Mesendoderm (in vitro differentiated cells): ENCODE measurements at regions not wholly inside any gene's neighbourhood (a gene's known extent, or its start where the extent isn't known, plus 50 kb on each side); places are given as distances from the start of the nearest gene placed in this dataset.
"Not testable (repeated sequence)": the region's sequence is repeated elsewhere in the genome, so short reads cannot be mapped to it uniquely, and the experiment has no call there.

Experiments
- DNase-seq: peaks from one replicate; pipeline ENCODE4 v3.0.0; 2013
- H2AK5ac ChIP-seq: 2 replicates; pipeline ENCODE4 v1.6.1; 2013; ENCODE audit warnings: low read length, inconsistent platforms
- H2BK120ac ChIP-seq: 2 replicates; pipeline ENCODE4 v1.6.1; 2013; ENCODE audit warnings: low read depth, mild to moderate bottlenecking, low read length, moderate library complexity, mixed read lengths
- H2BK15ac ChIP-seq: replicated peaks from 2 replicates; pipeline ENCODE4 v1.6.1; 2013; ENCODE audit warnings: low read depth, mild to moderate bottlenecking, moderate library complexity
- H2BK5ac ChIP-seq: 2 replicates; pipeline ENCODE4 v1.6.1; 2013; ENCODE audit warnings: low read length, inconsistent platforms
- H3K18ac ChIP-seq: 2 replicates; pipeline ENCODE4 v1.6.1; 2013; ENCODE audit warnings: mild to moderate bottlenecking, low read length, mixed read lengths
- H3K23ac ChIP-seq: one replicate; pipeline ENCODE4 v1.6.1; 2013; ENCODE audit warnings: low read length
- H3K27ac ChIP-seq: 2 replicates; pipeline ENCODE4 v1.5.1; 2013; ENCODE audit warnings: low read depth, mild to moderate bottlenecking, inconsistent platforms, low read length, moderate library complexity
- H3K27me3 ChIP-seq: 2 replicates; pipeline ENCODE4 v1.6.1; 2013; ENCODE audit warnings: low read length, control low read depth, mild to moderate bottlenecking, inconsistent platforms; ENCODE audit not compliant: insufficient read depth, poor library complexity
- H3K36me3 ChIP-seq: 2 replicates; pipeline ENCODE4 v1.6.1; 2013; ENCODE audit warnings: low read length, inconsistent platforms; ENCODE audit not compliant: control insufficient read depth, insufficient read depth
- H3K4ac ChIP-seq: one replicate; pipeline ENCODE4 v1.6.1; 2013; ENCODE audit warnings: low read depth, mild to moderate bottlenecking, low read length, moderate library complexity
- H3K4me1 ChIP-seq: 2 replicates; pipeline ENCODE4 v1.6.1; 2013; ENCODE audit warnings: low read depth, low read length, inconsistent platforms; ENCODE audit not compliant: control insufficient read depth
- H3K4me2 ChIP-seq: 2 replicates; pipeline ENCODE4 v1.6.1; 2013; ENCODE audit warnings: low read length
- H3K4me3 ChIP-seq: 2 replicates; pipeline ENCODE4 v1.5.1; 2013; ENCODE audit warnings: mild to moderate bottlenecking, low read length
- H3K56ac ChIP-seq: one replicate; pipeline ENCODE4 v1.6.1; 2013; ENCODE audit warnings: low read length
- H3K79me1 ChIP-seq: 2 replicates; pipeline ENCODE4 v1.6.1; 2013; ENCODE audit warnings: low read length, inconsistent platforms
- H3K79me2 ChIP-seq: 2 replicates; pipeline ENCODE4 v1.6.1; 2013; ENCODE audit warnings: mild to moderate bottlenecking, low read length; ENCODE audit not compliant: control insufficient read depth, insufficient read depth
- H3K9ac ChIP-seq: 2 replicates; pipeline ENCODE4 v1.6.1; 2013; ENCODE audit warnings: low read length, inconsistent platforms
- H4K5ac ChIP-seq: one replicate; pipeline ENCODE4 v1.6.1; 2013; ENCODE audit warnings: low read length
- H4K8ac ChIP-seq: one replicate; pipeline ENCODE4 v1.6.1; 2013; ENCODE audit warnings: low read depth, mild to moderate bottlenecking, control low read depth, low read length, moderate library complexity
- WGBS: extraction: QIAGEN DNeasy Blood & Tissue Kit; methylation state at CpG from one replicate; pipeline ENCODE4 v1.1.7; 2013; ENCODE audit warnings: low lambda C conversion rate, missing lambda C conversion rate; ENCODE audit not compliant: insufficient coverage; ENCODE audit errors: extremely low coverage; 5-methylcytosine and 5-hydroxymethylcytosine counted together

GRCh38 chr12:73877291-73877690, 660.3 kb upstream of the ATXN7L3B start:
- not testable (repeated sequence) for H3K79me2 ChIP-seq, H3K18ac ChIP-seq, H3K23ac ChIP-seq, DNase-seq, H3K56ac ChIP-seq, H3K9ac ChIP-seq, H3K36me3 ChIP-seq, H2BK15ac ChIP-seq, H3K79me1 ChIP-seq, H2BK120ac ChIP-seq, H3K4me2 ChIP-seq, H3K27me3 ChIP-seq, H3K4me1 ChIP-seq, H3K4me3 ChIP-seq, H3K27ac ChIP-seq, H2BK5ac ChIP-seq, H3K4ac ChIP-seq, H4K5ac ChIP-seq, H4K8ac ChIP-seq, H2AK5ac ChIP-seq
- WGBS: no CpG with 5 or more reads among the region's 6 CpGs

DNA sequence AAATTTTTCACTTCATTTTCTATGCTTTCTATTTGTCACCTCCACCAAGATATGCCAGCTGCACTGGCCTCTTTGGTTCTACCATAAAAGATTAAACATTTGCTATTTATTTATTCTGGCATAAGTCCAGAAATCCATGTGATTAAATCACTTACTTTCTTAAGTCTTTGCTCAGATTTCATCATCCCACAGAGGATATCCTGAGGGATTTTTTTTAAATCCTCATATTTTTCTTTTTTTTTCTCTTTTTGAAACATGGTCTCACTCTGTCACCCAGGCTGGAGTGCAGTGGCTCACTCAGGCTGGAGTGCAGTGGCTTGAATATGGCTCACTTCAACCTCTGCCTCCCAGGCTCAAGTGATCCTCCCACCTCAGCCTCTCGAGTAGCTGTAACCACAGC, 645.4 kb upstream of the ATXN7L3B start:
- H3K4me3 ChIP-seq: no peak overlapping the region

GRCh38 chr12:73898645-73899044, 639.0 kb upstream of the ATXN7L3B start:
- H2BK5ac ChIP-seq: no peak overlapping the region
- H3K9ac ChIP-seq: no peak overlapping the region
- H4K5ac ChIP-seq: no peak overlapping the region
- H3K4me1 ChIP-seq: no peaks in the 10 kb centered on the region
- no peak overlapping the region for H4K8ac ChIP-seq
- H3K79me1 ChIP-seq: no peaks in the 10 kb centered on the region
- no peak overlapping the region for H2BK15ac ChIP-seq
- H3K56ac ChIP-seq: no peak overlapping the region
- no peak overlapping the region for H3K4me2 ChIP-seq
- no peak overlapping the region for H3K18ac ChIP-seq
- no peaks in the 10 kb centered on the region for H3K36me3 ChIP-seq
- no peak overlapping the region for H3K23ac ChIP-seq
- H3K27ac ChIP-seq: no peak overlapping the region
- no peaks in the 10 kb centered on the region for H3K27me3 ChIP-seq
- H3K79me2 ChIP-seq: no peaks in the 10 kb centered on the region
- H2AK5ac ChIP-seq: no peak overlapping the region
- H3K4me3 ChIP-seq: no peak overlapping the region
- no CpG with 5 or more reads among the region's 4 CpGs for WGBS
- no peak overlapping the region for H3K4ac ChIP-seq
- DNase-seq: no peak
- no peak overlapping the region for H2BK120ac ChIP-seq

More for the DNA sequence above, 645.4 kb upstream of the ATXN7L3B start:
- H3K79me1 ChIP-seq: no peaks in the 10 kb centered on the region
- no peaks in the 10 kb centered on the region for H3K36me3 ChIP-seq
- H3K23ac ChIP-seq: no peak overlapping the region
- no peak overlapping the region for H2AK5ac ChIP-seq
- H3K18ac ChIP-seq: no peak overlapping the region
- H2BK15ac ChIP-seq: no peak overlapping the region
- no peaks in the 10 kb centered on the region for H3K27me3 ChIP-seq
- H4K8ac ChIP-seq: no peak overlapping the region
- H3K4ac ChIP-seq: no peak overlapping the region
- no peak overlapping the region for H3K56ac ChIP-seq
- H4K5ac ChIP-seq: no peak overlapping the region
- no peaks in the 10 kb centered on the region for H3K79me2 ChIP-seq
- no peak overlapping the region for H3K4me2 ChIP-seq
- no peak overlapping the region for H2BK120ac ChIP-seq
- no peak overlapping the region for H2BK5ac ChIP-seq
- WGBS: no CpG with 5 or more reads among the region's 1 CpG
- no peak for DNase-seq
- no peak overlapping the region for H3K27ac ChIP-seq
- H3K4me1 ChIP-seq: no peaks in the 10 kb centered on the region
- no peak overlapping the region for H3K9ac ChIP-seq

DNA sequence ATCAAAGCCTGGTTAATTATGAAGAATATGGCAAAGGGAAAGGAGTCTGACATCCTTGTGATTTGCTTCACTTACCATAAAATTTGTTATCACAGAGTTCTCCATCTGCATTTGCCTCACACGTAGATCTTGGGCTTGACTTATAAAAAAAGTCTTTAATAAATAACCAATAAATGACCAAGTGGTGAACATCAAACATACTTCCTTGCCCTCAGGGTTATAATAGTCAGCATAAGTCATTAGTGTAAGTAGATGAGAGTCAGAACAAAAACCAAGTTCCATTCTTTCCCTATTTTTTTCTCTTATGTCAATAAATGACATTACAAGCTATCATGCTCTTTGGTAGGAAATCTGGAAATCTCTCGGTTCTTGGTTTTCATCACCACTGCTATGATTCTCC, 635.4 kb upstream of the ATXN7L3B start:
- Histone ChIP-seq H3K27me3 (no peaks in the 10 kb centered on the region), H3K27ac (no peak overlapping the region), H3K4me2 (no peak overlapping the region), H3K79me1 (no peaks in the 10 kb centered on the region), H2BK120ac (no peak overlapping the region), H3K9ac (no peak overlapping the region), H3K23ac (no peak overlapping the region), H3K4me1 (no peaks in the 10 kb centered on the region), H2BK15ac (no peak overlapping the region), H4K8ac (no peak overlapping the region), H4K5ac (no peak overlapping the region), H3K4me3 (no peak overlapping the region), H3K56ac (no peak overlapping the region), H3K4ac (no peak overlapping the region), H2AK5ac (no peak overlapping the region), H3K79me2 (no peaks in the 10 kb centered on the region), H2BK5ac (no peak overlapping the region), H3K36me3 (no peaks in the 10 kb centered on the region), H3K18ac (no peak overlapping the region)
- no peak for DNase-seq
- WGBS: no CpG with 5 or more reads among the region's 2 CpGs

- Histone ChIP-seq H2BK120ac (no peak overlapping the region), H3K4me2 (no peak overlapping the region), H2AK5ac (no peak overlapping the region), H3K9ac (no peak overlapping the region), H3K27me3 (no peaks in the 10 kb centered on the region), H3K4me3 (no peak overlapping the region), H2BK15ac (no peak overlapping the region), H3K18ac (no peak overlapping the region), H4K5ac (no peak overlapping the region), H3K27ac (no peak overlapping the region), H3K56ac (no peak overlapping the region), H3K4ac (no peak overlapping the region), H3K79me2 (no peaks in the 10 kb centered on the region), H3K36me3 (no peaks in the 10 kb centered on the region), H3K23ac (no peak overlapping the region), H3K79me1 (no peaks in the 10 kb centered on the region), H3K4me1 (no peaks in the 10 kb centered on the region), H4K8ac (no peak overlapping the region), H2BK5ac (no peak overlapping the region)
- no CpG with 5 or more reads among the region's 4 CpGs for WGBS
- peak; percentile 14 for DNase-seq
These were observed 630.9 kb upstream of the ATXN7L3B start for GRCh38 chr12:73906757-73907156.

- WGBS: no CpG with 5 or more reads among the region's 1 CpG
- no peak overlapping the region for H4K5ac ChIP-seq
- H2AK5ac ChIP-seq: no peak overlapping the region
- no peak overlapping the region for H3K4me2 ChIP-seq
- H3K9ac ChIP-seq: no peak overlapping the region
- no peaks in the 10 kb centered on the region for H3K79me1 ChIP-seq
- no peak overlapping the region for H3K18ac ChIP-seq
- H3K36me3 ChIP-seq: no peaks in the 10 kb centered on the region
- H3K23ac ChIP-seq: no peak overlapping the region
- no peak overlapping the region for H3K27ac ChIP-seq
- DNase-seq: peak; percentile 33
- no peaks in the 10 kb centered on the region for H3K27me3 ChIP-seq
- no peak overlapping the region for H3K4ac ChIP-seq
- no peak overlapping the region for H3K56ac ChIP-seq
- no peak overlapping the region for H2BK120ac ChIP-seq
- H3K4me1 ChIP-seq: no peaks in the 10 kb centered on the region
- H2BK5ac ChIP-seq: no peak overlapping the region
- H2BK15ac ChIP-seq: no peak overlapping the region
- H3K79me2 ChIP-seq: no peaks in the 10 kb centered on the region
- no peak overlapping the region for H4K8ac ChIP-seq
- no peak overlapping the region for H3K4me3 ChIP-seq
These were observed 601.8 kb upstream of the ATXN7L3B start for GRCh38 chr12:73935817-73936216.
